Immature natural killer cell (primary cell): ENCODE measurements at regions not wholly inside any gene's neighbourhood (a gene's known extent, or its start where the extent isn't known, plus 50 kb on each side); places are given as distances from the start of the nearest gene placed in this dataset.

Experiments used
- DNase-seq, 3 donors: peaks; one replicate each; pipeline ENCODE4 v3.0.0; 2022; ENCODE audit warnings: mixed read lengths in 1 of 3
- H3K27ac Mint-ChIP-seq, 6 donors: one replicate each; pipeline ENCODE4 v1.8.0; 2020; ENCODE audit warnings: mixed read lengths in 6 of 6, mild to moderate bottlenecking in 5 of 6, inconsistent platforms in 4 of 6, moderate library complexity in 3 of 6
- H3K27me3 Mint-ChIP-seq, 3 donors: one replicate each; pipeline ENCODE4 v1.8.0; 2020 to 2021; ENCODE audit warnings: low read depth in 3 of 3, mild to moderate bottlenecking in 3 of 3, mixed read lengths in 3 of 3, moderate library complexity in 3 of 3, inconsistent platforms in 1 of 3
- H3K36me3 Mint-ChIP-seq, 3 donors: one replicate each; pipeline ENCODE4 v1.8.0; 2020; ENCODE audit warnings: mixed read lengths in 3 of 3, inconsistent platforms in 2 of 3, mild to moderate bottlenecking in 2 of 3
- H3K4me1 Mint-ChIP-seq, 2 donors: one replicate each; pipeline ENCODE4 v1.8.0; 2020; ENCODE audit warnings: inconsistent platforms in 2 of 2, mild to moderate bottlenecking in 2 of 2, mixed read lengths in 2 of 2, moderate library complexity in 1 of 2
- H3K4me3 Mint-ChIP-seq, 5 donors: one replicate each; pipeline ENCODE4 v1.8.0; 2020; ENCODE audit warnings: mild to moderate bottlenecking in 5 of 5, mixed read lengths in 5 of 5, inconsistent platforms in 3 of 5, moderate library complexity in 3 of 5
- H3K9me3 Mint-ChIP-seq, 6 donors: one replicate each; pipeline ENCODE4 v1.8.0; 2020; ENCODE audit warnings: mild to moderate bottlenecking in 6 of 6, mixed read lengths in 6 of 6, inconsistent platforms in 4 of 6, moderate library complexity in 3 of 6

GRCh38 chr18:78297048-78297447 lies 682.6 kb upstream of the SALL3 start:
- peaks cover 0 to 3% (median 3%) of the 10 kb centered on the region in 3 donors for H3K27me3 Mint-ChIP-seq
- no peaks in the 10 kb centered on the region for H3K4me1 Mint-ChIP-seq
- H3K27ac Mint-ChIP-seq = no peak overlapping the region
- no peaks in the 10 kb centered on the region for H3K36me3 Mint-ChIP-seq
- DNase-seq = no peak
- no peaks in the 10 kb centered on the region for H3K9me3 Mint-ChIP-seq
- no peak overlapping the region for H3K4me3 Mint-ChIP-seq

- H3K36me3 Mint-ChIP-seq = no peaks in the 10 kb centered on the region
- no peak for DNase-seq
- H3K27me3 Mint-ChIP-seq = peaks cover 0 to 3% (median 2%) of the 10 kb centered on the region in 3 donors
- peaks cover 0 to 1% (median 0%) of the 10 kb centered on the region in 6 donors for H3K9me3 Mint-ChIP-seq
- H3K4me3 Mint-ChIP-seq = no peak overlapping the region
- H3K4me1 Mint-ChIP-seq = no peaks in the 10 kb centered on the region
- H3K27ac Mint-ChIP-seq = no peak overlapping the region
Observed at GRCh38 chr18:78303519-78304191, 676.0 kb upstream of the SALL3 start.

GRCh38 chr18:78304192-78305164 lies 675.1 kb upstream of the SALL3 start:
- peaks cover 0 to 3% (median 3%) of the 10 kb centered on the region in 3 donors for H3K27me3 Mint-ChIP-seq
- H3K4me3 Mint-ChIP-seq = no peak overlapping the region
- H3K4me1 Mint-ChIP-seq = no peaks in the 10 kb centered on the region
- H3K27ac Mint-ChIP-seq = no peak overlapping the region
- peaks cover 0 to 1% (median 0%) of the 10 kb centered on the region in 6 donors for H3K9me3 Mint-ChIP-seq
- H3K36me3 Mint-ChIP-seq = no peaks in the 10 kb centered on the region
- DNase-seq = no peak

GRCh38 chr18:78305789-78306188 lies 673.8 kb upstream of the SALL3 start:
- no peak overlapping the region for H3K27ac Mint-ChIP-seq
- peaks cover 0 to 1% (median 0%) of the 10 kb centered on the region in 6 donors for H3K9me3 Mint-ChIP-seq
- no peak for DNase-seq
- H3K4me1 Mint-ChIP-seq = no peaks in the 10 kb centered on the region
- H3K36me3 Mint-ChIP-seq = no peaks in the 10 kb centered on the region
- peaks cover 0 to 3% (median under 1%) of the 10 kb centered on the region in 3 donors for H3K27me3 Mint-ChIP-seq
- no peak overlapping the region for H3K4me3 Mint-ChIP-seq

GRCh38 chr18:78309307-78309706 lies 670.3 kb upstream of the SALL3 start:
- Mint-ChIP-seq H3K9me3 (peaks cover 0 to 3% (median 0%) of the 10 kb centered on the region in 6 donors), H3K27ac (no peak overlapping the region), H3K27me3 (peaks cover 0 to 3% (median 2%) of the 10 kb centered on the region in 3 donors), H3K4me3 (no peak overlapping the region), H3K36me3 (no peaks in the 10 kb centered on the region), H3K4me1 (no peaks in the 10 kb centered on the region)
- DNase-seq = no peak

- no peak for DNase-seq
- H3K4me3 Mint-ChIP-seq = no peak overlapping the region
- no peaks in the 10 kb centered on the region for H3K36me3 Mint-ChIP-seq
- no peak overlapping the region for H3K27ac Mint-ChIP-seq
- peaks cover 0 to 3% (median 0%) of the 10 kb centered on the region in 6 donors for H3K9me3 Mint-ChIP-seq
- peaks cover 0 to 5% (median 2%) of the 10 kb centered on the region in 3 donors for H3K27me3 Mint-ChIP-seq
- no peaks in the 10 kb centered on the region for H3K4me1 Mint-ChIP-seq
Observed at GRCh38 chr18:78309924-78310323, 669.7 kb upstream of the SALL3 start.

GRCh38 chr18:78319264-78319663 lies 660.4 kb upstream of the SALL3 start:
- no peak for DNase-seq
- Mint-ChIP-seq H3K4me3 (no peak overlapping the region), H3K27ac (no peak overlapping the region), H3K9me3 (peaks cover 0 to 2% (median 0%) of the 10 kb centered on the region in 6 donors), H3K36me3 (no peaks in the 10 kb centered on the region), H3K27me3 (peaks cover 0 to 6% (median 4%) of the 10 kb centered on the region in 3 donors), H3K4me1 (no peaks in the 10 kb centered on the region)

GRCh38 chr18:78319961-78320360 lies 659.7 kb upstream of the SALL3 start:
- H3K4me1 Mint-ChIP-seq = no peaks in the 10 kb centered on the region
- H3K36me3 Mint-ChIP-seq = no peaks in the 10 kb centered on the region
- peaks cover 0 to 4% (median 4%) of the 10 kb centered on the region in 3 donors for H3K27me3 Mint-ChIP-seq
- H3K4me3 Mint-ChIP-seq = no peak overlapping the region
- peaks cover 0 to 2% (median 0%) of the 10 kb centered on the region in 6 donors for H3K9me3 Mint-ChIP-seq
- no peak for DNase-seq
- H3K27ac Mint-ChIP-seq = no peak overlapping the region

GRCh38 chr18:78321402-78321801 lies 658.2 kb upstream of the SALL3 start:
- Mint-ChIP-seq H3K9me3 (peaks cover 0 to 2% (median 0%) of the 10 kb centered on the region in 6 donors), H3K27ac (no peak overlapping the region), H3K4me1 (no peaks in the 10 kb centered on the region), H3K4me3 (no peak overlapping the region), H3K27me3 (peaks cover 0 to 5% (median 4%) of the 10 kb centered on the region in 3 donors), H3K36me3 (no peaks in the 10 kb centered on the region)
- DNase-seq = no peak

GRCh38 chr18:78323453-78324197 lies 656.0 kb upstream of the SALL3 start:
- no peak overlapping the region for H3K4me3 Mint-ChIP-seq
- H3K27me3 Mint-ChIP-seq = peaks cover 0 to 7% (median 4%) of the 10 kb centered on the region in 3 donors
- H3K9me3 Mint-ChIP-seq = no peaks in the 10 kb centered on the region
- no peaks in the 10 kb centered on the region for H3K36me3 Mint-ChIP-seq
- no peak for DNase-seq
- H3K27ac Mint-ChIP-seq = no peak overlapping the region
- H3K4me1 Mint-ChIP-seq = no peaks in the 10 kb centered on the region

- DNase-seq = no peak
- no peaks in the 10 kb centered on the region for H3K4me1 Mint-ChIP-seq
- peaks cover 0 to 3% (median 3%) of the 10 kb centered on the region in 3 donors for H3K27me3 Mint-ChIP-seq
- H3K27ac Mint-ChIP-seq = no peak overlapping the region
- H3K9me3 Mint-ChIP-seq = no peaks in the 10 kb centered on the region
- H3K36me3 Mint-ChIP-seq = no peaks in the 10 kb centered on the region
- no peak overlapping the region for H3K4me3 Mint-ChIP-seq
Observed at GRCh38 chr18:78327643-78328042, 652.0 kb upstream of the SALL3 start.

- Mint-ChIP-seq H3K9me3 (no peaks in the 10 kb centered on the region), H3K4me1 (no peaks in the 10 kb centered on the region), H3K36me3 (no peaks in the 10 kb centered on the region), H3K27me3 (peaks cover 1 to 3% (median 1%) of the 10 kb centered on the region in 3 donors), H3K4me3 (no peak overlapping the region), H3K27ac (no peak overlapping the region)
- no peak for DNase-seq
Observed at GRCh38 chr18:78330766-78331165, 648.9 kb upstream of the SALL3 start.

- Mint-ChIP-seq H3K4me1 (no peaks in the 10 kb centered on the region), H3K27me3 (no peaks in the 10 kb centered on the region), H3K36me3 (no peaks in the 10 kb centered on the region), H3K4me3 (no peak overlapping the region), H3K9me3 (peaks cover 0 to 4% (median 0%) of the 10 kb centered on the region in 6 donors), H3K27ac (no peak overlapping the region)
- no peak for DNase-seq
Observed at GRCh38 chr18:78352910-78353309, 626.7 kb upstream of the SALL3 start.
